ENCODE measurements at regions not wholly inside any gene's neighbourhood (a gene's known extent, or its start where the extent isn't known, plus 50 kb on each side); places are given as distances from the start of the nearest gene placed in this dataset.

DNA sequence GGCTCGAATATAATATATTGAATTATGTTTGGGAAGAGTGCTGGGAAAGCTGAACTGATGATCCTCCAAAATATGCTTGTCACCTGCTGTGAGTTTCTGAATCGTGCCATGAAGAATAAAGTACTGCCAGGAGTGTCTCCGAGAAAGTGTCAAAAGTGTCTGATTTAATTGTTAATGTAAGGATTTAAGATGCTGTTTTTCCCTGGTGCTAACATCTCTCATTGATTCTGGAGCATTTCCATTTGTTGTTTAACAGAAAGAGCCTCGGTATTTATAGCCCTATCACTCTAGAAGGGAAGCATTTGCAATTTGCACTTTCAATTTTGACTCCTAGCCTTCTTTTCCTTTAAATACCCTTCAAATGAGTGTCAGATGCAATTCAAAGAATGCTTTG is 342.2 kb downstream of the RND3 start:
- TF ChIP-seq CTCF (conservative IDR thresholded peaks at IDR 0.05) (no peak), ZFX (IDR thresholded peaks at IDR 0.05) (no peak)

All from C4-2B (cell line).